IPS-20b (cell line): ENCODE measurements at regions not wholly inside any gene's neighbourhood (a gene's known extent, or its start where the extent isn't known, plus 50 kb on each side); places are given as distances from the start of the nearest gene placed in this dataset.
"Not testable (repeated sequence)": the region's sequence is repeated elsewhere in the genome, so short reads cannot be mapped to it uniquely, and the experiment has no call there.

Experiments
- H3K27ac ChIP-seq: one replicate; pipeline ENCODE4 v1.5.1; 2013; ENCODE audit warnings: low read length
- H3K27me3 ChIP-seq: 2 replicates; pipeline ENCODE4 v1.6.1; 2013; ENCODE audit warnings: mild to moderate bottlenecking, low read length, inconsistent platforms; ENCODE audit not compliant: insufficient read depth
- H3K36me3 ChIP-seq: 2 replicates; pipeline ENCODE4 v1.6.1; 2013; ENCODE audit warnings: low read depth, mild to moderate bottlenecking, inconsistent platforms, low read length, moderate library complexity; ENCODE audit not compliant: insufficient read depth
- H3K4me1 ChIP-seq: 2 replicates; pipeline ENCODE4 v1.6.1; 2013; ENCODE audit warnings: mild to moderate bottlenecking, control low read depth, inconsistent platforms, low read length, moderate library complexity; ENCODE audit not compliant: insufficient read depth
- H3K4me3 ChIP-seq: 2 replicates; pipeline ENCODE4 v1.5.1; 2013; ENCODE audit warnings: mild to moderate bottlenecking, low read length, inconsistent platforms
- H3K9ac ChIP-seq: 2 replicates; pipeline ENCODE4 v1.6.1; 2013; ENCODE audit warnings: low read depth, mild to moderate bottlenecking, inconsistent platforms, low read length, moderate library complexity
- H3K9me3 ChIP-seq: 2 replicates; pipeline ENCODE4 v1.6.1; 2013; ENCODE audit warnings: mild to moderate bottlenecking, low read depth, low read length, inconsistent platforms; ENCODE audit not compliant: insufficient read depth

DNA sequence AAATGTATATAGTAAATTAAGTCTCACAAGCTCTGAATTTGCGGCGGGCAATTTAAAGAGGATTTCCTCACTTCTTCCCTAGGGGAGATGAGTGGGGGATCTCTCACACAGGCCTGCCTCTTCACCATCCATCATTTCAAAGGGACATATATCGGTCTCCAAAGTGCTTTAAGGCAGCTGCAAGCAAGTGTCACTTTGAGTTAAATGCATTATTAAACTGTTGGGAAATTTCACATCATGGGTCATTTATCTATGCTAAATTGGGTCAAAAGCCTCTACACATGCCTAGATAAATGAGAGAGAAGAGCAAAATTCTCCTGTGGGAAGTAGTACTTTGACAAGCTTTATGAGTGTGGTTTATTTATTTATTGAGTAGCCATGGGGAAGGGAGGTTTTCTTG, 1106.1 kb upstream of the GOT2 start:
- Histone ChIP-seq H3K27me3 (no peaks in the 10 kb centered on the region), H3K27ac (no peak overlapping the region), H3K4me1 (no peaks in the 10 kb centered on the region), H3K9me3 (no peaks in the 10 kb centered on the region), H3K9ac (no peak overlapping the region), H3K4me3 (no peak overlapping the region), H3K36me3 (no peaks in the 10 kb centered on the region)

DNA sequence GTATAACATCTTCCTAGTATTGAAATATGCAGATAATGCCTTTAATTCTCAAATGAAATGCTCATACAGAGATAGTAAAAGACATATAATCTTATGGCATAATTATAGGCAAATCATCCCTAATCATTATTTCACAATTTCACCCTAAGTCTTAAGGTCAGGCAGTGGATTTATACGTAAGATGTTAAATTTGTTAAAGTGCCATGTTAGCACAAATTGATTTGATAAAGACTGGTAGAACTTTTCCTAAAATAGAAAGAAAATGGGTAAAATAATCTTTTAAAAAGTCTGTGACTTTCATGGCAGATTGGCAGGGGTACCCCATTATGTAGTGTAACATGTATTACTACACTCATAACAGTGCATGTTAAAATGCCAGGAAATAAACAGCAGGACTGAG, 1092.7 kb upstream of the GOT2 start:
- no peaks in the 10 kb centered on the region for H3K27me3 ChIP-seq
- H3K27ac ChIP-seq = no peak overlapping the region
- H3K4me3 ChIP-seq = no peak overlapping the region
- no peaks in the 10 kb centered on the region for H3K9me3 ChIP-seq
- H3K4me1 ChIP-seq = no peaks in the 10 kb centered on the region
- no peaks in the 10 kb centered on the region for H3K36me3 ChIP-seq
- no peak overlapping the region for H3K9ac ChIP-seq

DNA sequence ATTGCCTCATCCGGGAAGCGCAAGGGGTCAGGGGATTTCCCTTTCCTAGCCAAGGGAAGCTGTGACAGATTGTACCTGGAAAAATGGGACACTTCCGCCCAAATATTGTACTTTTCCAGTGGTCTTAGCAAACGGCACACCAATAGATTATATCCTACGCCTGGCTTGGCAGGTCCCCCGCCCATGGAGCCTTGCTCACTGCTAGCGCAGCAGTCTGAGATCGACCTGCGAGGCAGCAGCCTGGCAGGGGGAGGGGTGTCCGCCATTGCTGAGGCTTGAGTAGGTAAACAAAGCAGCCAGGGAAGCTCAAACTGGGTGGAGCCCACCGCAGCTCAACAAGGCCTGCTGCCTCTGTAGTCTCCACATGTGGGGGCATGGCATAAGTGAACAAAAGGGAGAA, 1075.4 kb upstream of the GOT2 start:
- H3K9me3 ChIP-seq, H3K9ac ChIP-seq, H3K36me3 ChIP-seq, H3K4me1 ChIP-seq, H3K27me3 ChIP-seq, H3K4me3 ChIP-seq, H3K27ac ChIP-seq: not testable (repeated sequence)

DNA sequence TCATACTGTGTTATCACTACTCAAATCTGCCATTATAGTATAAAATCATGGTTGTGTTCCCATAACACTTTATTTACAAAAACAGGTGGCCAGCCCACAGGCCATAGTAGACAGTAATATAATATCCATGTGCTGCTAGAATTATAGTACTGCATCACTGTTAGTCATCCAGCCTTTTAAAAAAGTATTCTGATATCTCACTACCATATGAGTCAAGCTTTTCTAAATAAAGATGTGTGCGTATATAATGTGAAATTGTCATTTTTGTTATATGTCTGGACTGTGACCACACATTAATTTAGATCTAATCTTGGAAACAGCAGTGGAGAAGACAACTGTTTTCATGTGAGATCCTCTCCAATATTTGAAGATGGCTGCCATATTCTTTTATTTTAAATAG, 1049.1 kb upstream of the GOT2 start:
- no peak overlapping the region for H3K4me3 ChIP-seq
- no peak overlapping the region for H3K9ac ChIP-seq
- no peaks in the 10 kb centered on the region for H3K27me3 ChIP-seq
- H3K9me3 ChIP-seq = no peaks in the 10 kb centered on the region
- no peaks in the 10 kb centered on the region for H3K4me1 ChIP-seq
- no peak overlapping the region for H3K27ac ChIP-seq
- no peaks in the 10 kb centered on the region for H3K36me3 ChIP-seq

DNA sequence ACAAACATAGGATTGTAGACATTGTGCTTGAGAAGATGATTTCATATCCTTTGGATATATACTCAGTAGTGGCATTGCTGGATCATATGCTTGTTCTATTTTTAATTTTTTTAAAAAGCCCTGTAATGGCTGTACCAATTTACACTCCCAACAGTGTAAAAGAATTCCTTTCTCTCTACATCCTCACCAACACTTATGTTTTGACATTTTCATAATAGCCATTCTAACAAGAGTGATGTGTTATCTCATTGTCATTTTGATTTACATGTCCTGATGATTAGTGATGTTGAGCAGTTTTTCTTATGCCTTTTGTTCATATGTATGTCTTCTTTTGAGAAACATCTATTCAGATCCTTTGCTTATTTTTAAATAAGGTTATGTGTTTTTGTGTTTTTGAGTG, 1039.2 kb upstream of the GOT2 start:
- no peak overlapping the region for H3K4me3 ChIP-seq
- H3K27me3 ChIP-seq = no peaks in the 10 kb centered on the region
- H3K27ac ChIP-seq = no peak overlapping the region
- H3K4me1 ChIP-seq = no peaks in the 10 kb centered on the region
- no peaks in the 10 kb centered on the region for H3K36me3 ChIP-seq
- H3K9me3 ChIP-seq = no peaks in the 10 kb centered on the region
- H3K9ac ChIP-seq = no peak overlapping the region

- H3K9me3 ChIP-seq = no peaks in the 10 kb centered on the region
- H3K4me3 ChIP-seq = no peak overlapping the region
- no peaks in the 10 kb centered on the region for H3K4me1 ChIP-seq
- no peak overlapping the region for H3K27ac ChIP-seq
- H3K9ac ChIP-seq = no peak overlapping the region
- no peaks in the 10 kb centered on the region for H3K27me3 ChIP-seq
- H3K36me3 ChIP-seq = no peaks in the 10 kb centered on the region
Observed at GRCh38 chr16:59759296-59759695, 1025.2 kb upstream of the GOT2 start.

DNA sequence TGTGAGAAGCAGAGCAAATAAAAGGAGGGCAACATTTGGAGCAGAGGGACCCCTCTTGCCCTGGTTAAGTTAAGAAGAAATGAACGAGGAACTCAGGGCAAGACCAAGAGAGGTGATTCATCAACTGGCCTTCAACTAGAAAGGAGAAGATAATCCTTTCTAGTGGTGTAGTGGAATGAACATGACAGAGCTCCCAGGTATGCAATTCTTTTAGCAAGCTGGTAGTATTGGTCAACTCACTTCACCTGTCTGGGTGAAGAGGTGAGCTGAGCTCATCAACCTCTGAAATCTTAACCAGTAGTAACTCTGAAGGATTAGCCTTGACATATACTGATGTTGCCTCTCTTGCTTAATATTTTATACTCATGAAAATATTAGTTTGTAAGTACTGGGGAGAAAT, 1024.7 kb upstream of the GOT2 start:
- no peaks in the 10 kb centered on the region for H3K27me3 ChIP-seq
- no peak overlapping the region for H3K27ac ChIP-seq
- H3K4me3 ChIP-seq = no peak overlapping the region
- H3K9ac ChIP-seq = no peak overlapping the region
- H3K36me3 ChIP-seq = no peaks in the 10 kb centered on the region
- H3K9me3 ChIP-seq = no peaks in the 10 kb centered on the region
- no peaks in the 10 kb centered on the region for H3K4me1 ChIP-seq

GRCh38 chr16:59754854-59755253, 1020.7 kb upstream of the GOT2 start:
- Histone ChIP-seq H3K36me3 (no peaks in the 10 kb centered on the region), H3K4me3 (no peak overlapping the region), H3K27ac (no peak overlapping the region), H3K27me3 (no peaks in the 10 kb centered on the region), H3K9me3 (no peaks in the 10 kb centered on the region), H3K9ac (no peak overlapping the region), H3K4me1 (no peaks in the 10 kb centered on the region)

GRCh38 chr16:59749662-59750336, 1015.7 kb upstream of the GOT2 start:
- no peak overlapping the region for H3K4me3 ChIP-seq
- H3K4me1 ChIP-seq = no peaks in the 10 kb centered on the region
- H3K27ac ChIP-seq = no peak overlapping the region
- H3K9me3 ChIP-seq = no peaks in the 10 kb centered on the region
- no peak overlapping the region for H3K9ac ChIP-seq
- H3K27me3 ChIP-seq = no peaks in the 10 kb centered on the region
- no peaks in the 10 kb centered on the region for H3K36me3 ChIP-seq

DNA sequence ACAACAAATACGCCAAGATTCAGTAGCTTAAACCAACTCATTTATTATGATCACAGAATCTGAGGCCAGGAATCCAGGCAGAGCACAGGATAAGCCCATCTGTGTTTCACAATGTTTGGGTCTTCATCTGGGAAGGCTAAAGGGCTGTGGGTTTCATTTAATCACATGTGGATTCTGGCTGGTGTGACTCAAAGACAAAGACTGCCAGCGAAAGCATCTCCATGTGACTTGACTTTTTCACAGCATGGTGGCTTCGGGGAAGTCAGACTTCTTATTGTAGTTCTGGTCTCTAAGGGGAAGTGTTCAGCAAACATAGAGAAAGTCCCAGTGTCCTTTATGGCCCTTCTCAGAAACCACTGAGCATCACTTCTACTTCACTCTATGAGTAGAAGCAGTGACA, 1014.4 kb upstream of the GOT2 start:
- no peak overlapping the region for H3K4me3 ChIP-seq
- no peaks in the 10 kb centered on the region for H3K36me3 ChIP-seq
- H3K9ac ChIP-seq = no peak overlapping the region
- H3K27ac ChIP-seq = no peak overlapping the region
- no peaks in the 10 kb centered on the region for H3K9me3 ChIP-seq
- H3K27me3 ChIP-seq = no peaks in the 10 kb centered on the region
- H3K4me1 ChIP-seq = no peaks in the 10 kb centered on the region

- Histone ChIP-seq H3K9ac (no peak overlapping the region), H3K36me3 (no peaks in the 10 kb centered on the region), H3K27ac (no peak overlapping the region), H3K27me3 (no peaks in the 10 kb centered on the region), H3K9me3 (no peaks in the 10 kb centered on the region), H3K4me3 (no peak overlapping the region), H3K4me1 (no peaks in the 10 kb centered on the region)
Observed at GRCh38 chr16:59743504-59743903, 1009.4 kb upstream of the GOT2 start.

GRCh38 chr16:59740858-59741257, 1006.7 kb upstream of the GOT2 start:
- Histone ChIP-seq H3K27me3 (no peaks in the 10 kb centered on the region), H3K9me3 (no peaks in the 10 kb centered on the region), H3K9ac (no peak overlapping the region), H3K36me3 (no peaks in the 10 kb centered on the region), H3K4me3 (no peak overlapping the region), H3K4me1 (no peaks in the 10 kb centered on the region), H3K27ac (no peak overlapping the region)

- Histone ChIP-seq H3K27me3 (no peaks in the 10 kb centered on the region), H3K9me3 (no peaks in the 10 kb centered on the region), H3K27ac (no peak overlapping the region), H3K4me3 (no peak overlapping the region), H3K4me1 (no peaks in the 10 kb centered on the region), H3K36me3 (no peaks in the 10 kb centered on the region), H3K9ac (no peak overlapping the region)
Observed at GRCh38 chr16:59737274-59737673, 1003.2 kb upstream of the GOT2 start.
